ENCODE measurements at regions not wholly inside any gene's neighbourhood (a gene's known extent, or its start where the extent isn't known, plus 50 kb on each side); places are given as distances from the start of the nearest gene placed in this dataset.

DNA sequence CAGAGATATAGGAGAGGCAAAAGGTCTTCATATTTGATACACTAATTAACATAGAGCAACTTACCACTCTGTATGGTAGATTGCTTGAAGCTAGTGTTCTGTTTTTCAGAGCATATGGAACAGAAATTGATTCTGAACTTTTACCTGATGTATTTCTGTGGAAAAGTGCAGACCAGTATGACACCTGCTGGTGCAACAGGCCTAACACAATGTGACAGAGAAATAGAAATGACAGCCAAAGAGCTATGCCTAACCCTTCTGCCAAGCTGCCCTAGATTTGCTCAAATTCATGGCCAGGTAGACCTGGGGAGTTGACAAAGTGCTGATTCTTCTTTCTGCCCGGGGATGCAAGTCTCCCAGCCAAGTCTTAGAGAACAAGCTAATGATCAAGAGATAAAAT lies 65.4 kb upstream of the RNF180 start:
- TF ChIP-seq POLR2A (IDR thresholded peaks at IDR 0.05), result no peak
- TF ChIP-seq, protein P1, sequence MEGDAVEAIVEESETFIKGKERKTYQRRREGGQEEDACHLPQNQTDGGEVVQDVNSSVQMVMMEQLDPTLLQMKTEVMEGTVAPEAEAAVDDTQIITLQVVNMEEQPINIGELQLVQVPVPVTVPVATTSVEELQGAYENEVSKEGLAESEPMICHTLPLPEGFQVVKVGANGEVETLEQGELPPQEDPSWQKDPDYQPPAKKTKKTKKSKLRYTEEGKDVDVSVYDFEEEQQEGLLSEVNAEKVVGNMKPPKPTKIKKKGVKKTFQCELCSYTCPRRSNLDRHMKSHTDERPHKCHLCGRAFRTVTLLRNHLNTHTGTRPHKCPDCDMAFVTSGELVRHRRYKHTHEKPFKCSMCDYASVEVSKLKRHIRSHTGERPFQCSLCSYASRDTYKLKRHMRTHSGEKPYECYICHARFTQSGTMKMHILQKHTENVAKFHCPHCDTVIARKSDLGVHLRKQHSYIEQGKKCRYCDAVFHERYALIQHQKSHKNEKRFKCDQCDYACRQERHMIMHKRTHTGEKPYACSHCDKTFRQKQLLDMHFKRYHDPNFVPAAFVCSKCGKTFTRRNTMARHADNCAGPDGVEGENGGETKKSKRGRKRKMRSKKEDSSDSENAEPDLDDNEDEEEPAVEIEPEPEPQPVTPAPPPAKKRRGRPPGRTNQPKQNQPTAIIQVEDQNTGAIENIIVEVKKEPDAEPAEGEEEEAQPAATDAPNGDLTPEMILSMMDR (IDR thresholded peaks at IDR 0.05), result no peak

All from body of pancreas (tissue), 4 donors.